NCI-H82 treated with DMSO at 0.1 percent for 48 hours (cell line): ENCODE measurements at regions not wholly inside any gene's neighbourhood (a gene's known extent, or its start where the extent isn't known, plus 50 kb on each side); places are given as distances from the start of the nearest gene placed in this dataset.
"Not testable (repeated sequence)": the region's sequence is repeated elsewhere in the genome, so short reads cannot be mapped to it uniquely, and the experiment has no call there.

Source experiments
- DNase-seq: peaks from one replicate; lab custom pipeline; 2025; ENCODE audit not compliant: unreplicated experiment; lab: John Stamatoyannopoulos, UW

DNA sequence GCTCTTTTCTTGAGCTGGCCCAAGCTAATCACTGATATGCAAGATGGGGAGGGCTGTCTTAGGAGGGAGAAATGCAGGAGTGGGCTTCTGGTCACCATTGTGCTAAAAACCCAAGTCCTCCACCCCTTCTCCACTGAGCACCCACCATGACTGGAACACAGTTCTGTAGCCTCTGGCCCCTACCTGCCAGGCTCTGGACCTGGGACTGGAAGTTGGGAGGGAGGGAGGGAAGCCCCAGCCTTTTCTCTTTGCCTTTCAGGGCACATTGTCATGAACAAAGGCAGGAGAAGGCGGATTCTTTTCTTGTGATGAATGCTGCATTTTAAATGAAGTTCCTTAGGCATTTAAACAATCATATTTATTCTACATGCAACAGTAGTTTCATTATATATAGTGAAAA, 559.1 kb upstream of the TRPC7 start:
- no peak for DNase-seq

DNA sequence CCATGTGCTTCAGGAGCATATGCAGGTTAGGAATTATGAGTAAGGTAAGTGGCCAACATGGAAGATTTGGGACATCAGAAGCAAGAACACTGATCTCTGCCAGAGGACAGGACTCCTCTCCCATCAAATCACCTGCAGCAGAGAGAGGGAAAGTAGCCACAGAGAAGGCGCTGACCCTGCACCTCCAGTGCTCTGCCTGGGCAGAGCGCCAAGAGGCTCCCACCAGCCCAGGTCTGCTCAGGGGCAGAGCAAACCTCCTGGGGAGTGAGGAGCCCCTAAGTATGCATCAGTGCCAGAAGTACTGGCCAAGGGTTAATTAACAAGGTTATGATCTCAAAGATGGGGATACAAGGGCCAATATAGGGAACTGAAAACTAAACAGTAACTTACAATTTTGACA, 545.3 kb upstream of the TRPC7 start:
- no peak for DNase-seq

DNA sequence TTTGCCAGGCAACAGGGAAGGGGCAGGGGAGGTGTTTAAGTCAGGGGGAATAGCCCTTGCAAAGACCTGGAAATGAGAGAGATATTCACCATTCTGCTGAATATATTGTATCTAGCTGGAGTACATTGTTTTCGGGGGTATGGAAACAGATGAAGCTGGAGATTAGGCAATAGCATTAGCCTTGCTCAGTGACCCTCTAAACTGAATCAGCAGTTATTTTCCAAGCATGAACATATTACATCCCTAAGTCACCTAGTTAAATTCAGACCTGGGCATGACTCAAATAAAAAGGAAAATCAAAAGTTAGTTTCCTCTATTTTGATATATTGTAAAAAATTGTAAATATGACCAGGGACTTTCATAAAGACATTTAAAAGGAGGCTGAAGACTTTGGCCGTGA, 544.6 kb upstream of the TRPC7 start:
- DNase-seq = no peak

DNA sequence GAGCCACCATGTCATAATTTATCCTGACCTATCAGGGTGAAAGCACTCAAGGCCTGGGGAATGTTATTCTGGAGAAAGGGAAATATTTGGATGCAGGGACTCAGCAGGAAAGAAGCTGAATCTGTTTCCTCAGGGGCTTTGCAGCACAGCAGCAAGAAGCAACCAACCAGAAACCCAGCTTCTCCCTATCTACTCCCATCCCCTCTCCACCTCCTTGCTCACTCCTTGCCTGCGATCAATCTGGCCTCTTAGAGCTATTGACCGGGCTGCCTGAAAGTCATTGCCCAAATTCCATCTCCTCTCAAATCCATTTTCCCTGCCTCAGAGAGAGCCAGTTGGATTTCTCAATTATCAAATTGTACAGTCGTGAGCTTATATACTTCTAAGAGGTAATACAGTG, 542.0 kb upstream of the TRPC7 start:
- DNase-seq = no peak

DNA sequence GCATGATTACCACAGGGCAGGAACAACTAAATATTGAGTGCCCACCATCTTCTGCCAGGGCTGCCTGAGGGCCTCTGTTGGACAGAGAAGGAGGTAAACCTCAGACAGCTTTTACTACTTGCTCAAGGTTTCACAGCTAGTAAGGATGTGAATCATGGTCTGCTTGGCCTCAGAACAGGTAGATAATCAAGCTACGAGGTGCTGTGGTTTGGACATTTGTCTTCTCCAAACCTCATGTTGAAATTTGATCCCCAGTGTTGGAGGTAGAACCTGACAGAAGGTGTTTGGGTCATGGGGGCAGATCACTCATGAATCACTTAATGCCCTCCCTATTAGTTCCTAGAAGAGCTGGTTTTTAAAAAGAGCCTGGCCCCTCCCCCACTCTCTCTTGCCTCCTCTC, 541.2 kb upstream of the TRPC7 start:
- DNase-seq = no peak

DNA sequence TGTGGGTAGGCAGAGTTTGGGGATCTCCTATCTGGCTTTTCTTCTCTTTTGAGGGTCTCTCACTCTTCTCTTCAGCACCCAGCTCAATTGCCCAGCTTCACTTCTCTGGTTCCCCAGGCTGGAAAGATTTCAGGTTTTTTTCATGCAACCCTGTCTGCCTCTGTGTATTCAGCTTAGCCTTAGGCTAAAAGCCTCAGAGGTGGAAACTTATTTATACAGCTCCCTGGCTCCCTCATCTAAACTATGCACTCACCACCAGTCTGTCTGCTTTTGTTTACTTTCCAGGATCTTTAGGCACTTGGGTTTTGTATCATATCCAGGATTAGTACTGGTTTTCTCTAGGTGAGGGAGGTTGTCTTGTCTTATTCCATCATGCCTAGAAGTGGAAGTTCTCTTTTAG, 540.2 kb upstream of the TRPC7 start:
- no peak for DNase-seq

DNA sequence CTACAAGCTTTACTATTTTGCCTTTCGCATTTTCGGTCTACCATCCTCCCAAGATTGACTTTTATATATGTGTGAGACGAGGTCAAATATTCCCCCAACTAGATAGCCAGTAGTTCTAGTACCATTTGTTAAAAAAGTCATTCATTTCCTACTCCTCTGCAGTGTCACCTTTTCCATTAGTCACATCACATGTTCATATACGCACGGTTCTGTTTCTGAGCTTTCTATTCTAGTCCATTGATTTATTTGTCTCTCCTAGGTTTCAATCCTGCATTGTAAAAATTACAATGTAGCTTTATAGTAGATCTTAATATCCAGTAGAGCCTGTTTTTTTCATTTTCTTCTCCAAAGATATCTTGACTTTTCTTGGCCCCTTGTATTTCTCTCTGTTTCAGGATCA, 528.7 kb upstream of the TRPC7 start:
- no peak for DNase-seq

DNA sequence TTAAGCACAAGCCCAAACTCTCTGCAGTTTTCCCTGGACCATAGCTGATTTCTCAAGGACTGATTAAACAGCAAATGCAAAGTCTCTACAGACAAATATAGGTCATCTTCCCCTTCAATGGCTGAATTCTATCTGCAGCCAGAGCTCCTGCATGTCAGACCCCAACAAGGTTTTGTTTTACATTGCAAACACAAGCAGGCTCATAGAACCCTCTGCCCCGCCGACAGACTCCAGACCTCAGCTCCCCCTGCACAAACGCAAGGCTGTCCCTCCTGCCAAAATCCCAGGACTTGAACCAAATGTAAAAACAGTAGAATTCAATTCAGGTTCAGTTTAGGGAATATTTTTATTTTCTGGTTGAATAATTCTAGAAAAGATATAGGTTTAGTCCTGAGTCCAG, 526.7 kb upstream of the TRPC7 start:
- DNase-seq = no peak

DNA sequence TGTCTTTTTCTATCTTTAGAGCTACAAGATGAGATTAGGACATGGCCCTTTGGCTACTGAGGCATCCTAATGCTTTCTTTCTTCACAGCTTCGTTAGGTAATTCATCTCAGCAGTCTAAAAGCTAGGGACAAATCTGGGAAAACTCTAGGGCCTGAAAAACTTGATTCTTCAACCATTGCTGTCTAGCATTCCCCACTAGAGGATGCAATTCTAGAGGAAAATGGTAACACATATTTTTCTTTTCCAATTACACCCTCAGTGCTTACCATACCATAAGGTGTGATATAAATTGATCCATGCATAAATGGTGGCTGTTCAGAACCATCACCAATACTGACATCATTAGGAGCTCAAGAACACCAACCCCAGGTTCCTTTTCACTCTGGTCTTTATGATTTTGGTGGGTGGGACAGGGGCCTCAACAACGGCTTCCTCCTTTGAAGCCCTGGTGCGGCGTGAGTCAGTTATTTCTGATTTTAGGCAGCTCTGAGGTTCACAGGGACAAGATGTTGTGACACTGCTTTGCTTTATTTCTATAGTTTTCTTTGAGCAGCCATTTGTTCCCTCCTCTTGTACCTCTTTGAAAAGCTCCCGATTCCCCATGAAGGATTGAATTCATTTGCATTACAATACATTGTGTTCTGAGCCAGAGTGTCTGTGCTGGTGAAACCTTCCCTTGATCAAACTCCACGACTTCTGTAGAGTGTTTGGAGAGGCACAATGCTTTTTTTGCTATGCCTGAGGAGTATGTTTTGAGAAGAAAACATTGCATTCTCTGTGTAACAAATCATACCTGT, 526.0 kb upstream of the TRPC7 start:
- no peak for DNase-seq

DNA sequence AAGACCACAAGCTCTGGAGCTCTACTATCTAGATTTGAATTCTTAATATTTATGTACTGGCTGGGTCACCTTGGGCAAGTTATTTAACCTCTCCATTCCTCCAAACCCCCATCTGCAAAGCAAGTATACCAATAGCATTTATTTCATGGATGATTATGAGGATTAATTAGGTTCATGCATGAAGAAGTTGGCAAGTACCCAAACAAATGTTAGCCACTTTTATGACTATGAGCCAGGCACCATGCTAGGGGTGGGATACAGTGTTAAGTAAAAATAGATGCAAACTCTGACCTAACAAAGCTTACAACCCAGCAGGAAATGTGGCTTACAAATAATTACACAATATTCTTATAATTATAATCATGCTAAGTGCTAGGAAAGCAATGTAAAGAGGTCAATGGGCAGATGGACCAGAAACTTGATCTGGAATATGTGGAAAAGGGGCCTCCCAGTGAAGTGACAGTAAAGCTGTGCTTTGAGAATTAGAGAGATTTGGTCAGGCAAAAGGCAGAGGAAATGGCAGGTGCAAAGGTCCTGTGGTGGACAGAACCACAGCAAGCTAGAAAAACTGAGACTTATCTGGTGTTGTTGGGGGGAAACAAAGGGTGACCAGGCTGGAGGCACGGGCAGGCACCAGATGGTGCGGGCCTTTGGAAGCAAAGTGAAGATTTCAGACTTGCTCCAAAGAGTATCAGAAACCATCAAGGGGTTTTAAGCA, 525.2 kb upstream of the TRPC7 start:
- no peak for DNase-seq

DNA sequence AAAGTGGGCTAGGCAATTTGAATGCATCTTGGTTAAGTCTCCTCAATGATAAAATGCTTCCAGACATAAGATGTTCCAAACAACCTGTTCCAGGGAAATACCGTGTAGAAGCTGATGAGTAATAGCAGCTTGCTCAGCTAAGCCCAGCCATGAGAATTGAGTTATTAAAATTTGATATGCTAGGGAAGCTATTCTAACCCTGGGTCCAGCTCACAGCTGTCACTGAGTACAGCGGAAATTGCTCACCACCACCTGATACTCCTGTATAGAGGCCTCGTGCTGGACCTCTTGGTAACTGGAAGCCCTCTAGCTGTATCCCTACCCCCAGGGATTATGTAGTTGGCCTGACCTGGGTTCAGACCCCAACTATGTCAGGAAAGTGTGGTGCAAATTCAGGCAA, 521.3 kb upstream of the TRPC7 start:
- DNase-seq = no peak

DNA sequence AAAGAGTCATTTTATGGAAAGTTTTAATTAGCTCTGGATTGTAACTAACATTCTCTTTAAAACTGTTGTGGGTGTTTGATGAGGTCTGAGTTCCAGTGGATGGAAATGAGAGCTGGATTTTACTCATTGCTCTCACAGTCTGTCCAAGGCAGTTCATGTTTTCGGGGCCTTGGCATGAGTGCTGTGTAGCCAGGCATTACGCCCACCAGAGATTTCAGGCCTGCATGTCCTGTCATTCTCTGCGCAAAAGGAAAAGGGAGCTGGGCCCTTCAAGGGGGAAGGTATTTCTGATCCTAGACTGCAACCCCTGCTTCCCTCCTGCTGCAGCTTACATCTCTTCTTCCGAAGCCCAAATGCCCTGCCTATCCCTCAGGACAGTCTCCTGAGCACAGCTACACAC, 499.6 kb upstream of the TRPC7 start:
- DNase-seq = no peak

DNA sequence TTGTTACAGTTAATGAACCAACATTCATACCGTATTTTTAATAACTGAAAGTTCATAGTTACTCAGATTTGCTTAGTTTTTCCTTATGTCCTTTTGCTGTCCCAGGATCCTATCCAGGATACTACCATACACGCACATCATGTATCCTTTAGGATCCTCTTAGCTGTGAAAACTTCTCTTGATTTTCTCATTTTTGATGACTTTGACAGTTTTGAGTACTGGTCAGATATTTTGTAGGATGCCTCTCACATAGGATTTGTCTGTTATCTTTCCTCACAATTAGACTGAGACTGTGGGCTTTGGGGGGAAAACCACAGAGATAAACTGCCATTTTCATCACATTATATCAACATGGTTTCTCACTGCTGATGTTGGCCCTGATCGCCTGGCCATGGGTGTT, 491.3 kb upstream of the TRPC7 start:
- DNase-seq = no peak

DNA sequence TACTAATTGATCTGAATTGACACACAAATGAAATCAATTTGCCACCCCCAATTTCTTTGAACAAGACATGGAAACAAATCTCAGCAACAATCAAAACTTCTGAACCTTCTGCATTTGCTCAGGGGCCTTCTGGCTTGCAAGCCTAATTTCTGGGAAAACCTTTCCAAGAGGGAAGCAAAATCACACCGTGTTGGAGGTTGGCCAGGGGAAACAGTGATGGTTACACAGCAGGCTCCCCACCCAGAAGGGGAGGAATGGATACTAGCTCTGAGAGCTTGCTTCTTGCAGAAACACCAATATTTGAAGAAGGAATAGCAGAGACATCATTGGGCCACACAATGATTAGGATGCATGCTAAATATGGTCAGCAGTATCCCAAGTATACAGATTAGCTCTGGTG, 488.6 kb upstream of the TRPC7 start:
- DNase-seq = no peak

DNA sequence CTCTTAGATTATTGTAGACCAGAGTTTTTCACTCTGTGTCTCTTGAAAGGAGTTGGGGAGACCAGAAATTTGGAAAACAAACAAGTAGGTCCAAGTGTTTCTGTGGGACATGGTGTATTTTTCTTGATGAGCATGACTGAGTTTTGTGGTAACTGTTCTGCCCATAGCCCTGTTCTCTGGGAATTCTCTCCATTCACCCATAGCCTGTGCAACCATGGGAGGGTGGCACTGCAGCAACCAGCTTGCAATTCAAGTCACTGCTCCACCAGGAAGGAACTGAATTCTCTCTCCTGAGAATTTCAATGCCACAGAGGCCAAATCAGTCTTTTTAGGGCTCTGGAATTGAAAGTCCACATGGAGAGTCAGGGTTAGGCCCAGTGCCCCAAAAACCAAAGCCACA, 475.3 kb upstream of the TRPC7 start:
- DNase-seq = no peak

DNA sequence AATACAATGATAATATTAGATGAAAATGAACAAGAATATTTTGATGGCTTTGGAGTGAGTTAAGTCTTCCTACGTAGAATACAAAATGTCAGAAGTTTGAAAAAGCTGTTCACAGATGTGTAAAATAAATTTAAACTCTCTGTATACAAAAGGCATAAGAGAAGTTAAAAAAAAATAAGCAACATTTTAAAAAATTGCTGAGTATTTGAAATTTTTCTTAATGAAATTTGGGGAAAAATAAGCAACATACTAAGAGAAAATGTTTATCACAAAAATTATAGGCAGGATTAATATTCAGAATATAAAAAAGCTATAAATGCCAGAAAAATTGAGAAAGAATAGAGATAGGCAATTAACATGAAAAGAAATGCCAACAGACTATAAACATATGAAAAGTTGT, 470.7 kb upstream of the TRPC7 start:
- no peak for DNase-seq

DNA sequence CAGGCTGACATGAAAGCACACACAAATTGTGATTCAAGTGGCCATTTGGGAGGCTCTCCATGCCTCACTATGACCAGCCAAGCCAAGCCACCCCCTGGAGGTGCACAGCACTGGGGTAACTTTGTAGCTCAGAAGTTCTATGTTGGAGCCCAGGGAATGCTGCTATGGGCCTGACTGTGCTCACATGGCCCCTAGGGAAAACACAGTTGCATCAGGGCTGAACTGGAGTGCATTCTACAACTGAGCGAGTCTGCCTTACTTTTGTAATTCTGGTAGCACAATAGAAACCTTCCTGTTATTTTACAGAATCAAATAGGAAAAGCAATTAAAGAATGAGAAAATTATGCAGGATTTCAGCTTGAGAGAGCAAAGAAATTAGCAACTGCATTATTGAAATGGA, 455.5 kb upstream of the TRPC7 start:
- DNase-seq = no peak

DNA sequence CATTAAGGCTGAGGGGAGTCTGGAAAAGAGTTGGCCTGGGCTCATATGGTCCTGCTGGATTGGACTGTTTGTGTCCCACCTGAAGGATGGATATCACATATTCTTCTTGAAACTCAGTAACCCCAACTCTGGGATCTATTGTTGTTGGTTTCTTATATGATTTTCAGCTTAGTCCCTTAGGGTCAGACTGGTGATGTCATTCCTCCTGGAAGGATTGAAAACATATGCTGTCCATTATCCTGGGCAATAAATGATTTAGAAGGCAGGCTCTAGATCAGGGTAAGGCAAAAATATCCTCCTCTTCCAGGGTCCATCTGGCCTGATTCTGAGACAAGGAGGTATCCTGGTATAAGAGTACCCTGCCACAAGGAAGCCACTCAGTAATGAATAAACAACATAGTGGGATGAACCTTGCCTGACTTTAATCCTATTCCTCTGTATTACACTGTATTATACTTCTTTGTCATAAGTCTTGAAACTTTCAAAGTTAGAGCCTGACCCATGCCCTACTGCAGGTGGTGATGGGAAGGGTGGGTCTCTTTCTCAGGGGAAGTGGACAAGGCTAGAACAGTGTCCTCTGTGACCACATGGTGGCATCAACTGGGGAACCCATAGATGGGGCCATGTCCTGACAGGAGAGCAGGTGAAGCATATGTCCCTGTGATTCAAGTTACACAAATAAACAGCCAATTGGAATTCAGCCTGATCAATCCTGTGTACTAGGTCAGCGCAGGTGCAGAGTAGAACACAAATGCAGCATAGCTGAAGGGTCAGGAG, 454.4 kb upstream of the TRPC7 start:
- no peak for DNase-seq

DNA sequence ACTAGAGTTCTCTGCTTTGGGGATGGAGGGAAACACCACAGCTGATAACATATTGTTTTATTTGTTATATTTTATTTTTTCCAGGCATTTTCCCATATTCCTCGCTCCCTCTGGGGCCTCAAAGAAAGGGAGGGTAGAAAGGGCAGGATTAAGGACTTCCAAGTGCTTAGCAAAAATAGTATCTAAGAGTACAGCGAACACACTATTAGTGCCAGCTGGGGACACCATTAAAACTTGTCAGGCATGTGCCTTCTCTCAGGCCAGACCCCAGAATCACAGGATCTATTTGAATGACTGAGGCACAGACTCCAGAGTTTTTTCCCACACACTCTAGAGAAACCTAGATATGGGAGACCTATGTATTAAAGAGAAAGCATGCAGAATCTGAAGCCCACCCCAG, 451.0 kb upstream of the TRPC7 start:
- DNase-seq = no peak

DNA sequence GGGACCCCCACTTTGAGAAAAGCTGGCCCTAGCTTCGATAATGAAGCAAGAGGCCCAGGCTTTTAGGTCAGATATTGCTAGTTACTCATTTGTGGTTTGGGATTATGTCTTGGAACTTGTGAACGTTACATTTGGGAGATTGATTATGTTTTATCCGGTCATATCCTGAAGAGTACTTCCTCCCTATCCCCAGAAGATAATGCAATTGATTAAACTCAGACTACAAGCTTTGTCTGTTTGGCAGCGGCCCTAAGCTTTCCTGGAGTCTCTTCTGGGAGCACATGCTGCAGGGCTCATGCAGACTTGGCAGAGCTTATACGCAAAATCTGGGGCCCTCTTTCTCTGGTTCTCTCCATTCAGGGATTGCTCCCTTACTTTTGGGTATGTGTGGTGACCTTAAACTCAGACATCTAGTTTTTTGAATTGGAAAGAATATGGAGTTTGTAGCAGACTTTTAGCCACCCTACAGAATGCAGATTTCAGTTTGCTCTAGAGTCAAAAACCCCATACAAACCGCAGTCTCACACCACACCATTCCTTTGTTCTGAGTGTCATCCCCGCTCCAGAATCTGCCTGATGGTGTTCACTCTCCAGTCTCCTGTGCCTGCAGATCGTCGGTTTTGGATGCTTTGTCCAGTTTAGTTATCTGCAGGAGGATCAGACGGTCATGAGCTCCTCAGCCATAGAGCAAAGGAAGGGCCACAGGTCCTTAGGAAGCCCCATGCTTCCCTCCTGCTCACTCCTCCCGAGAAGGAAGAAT, 449.5 kb upstream of the TRPC7 start:
- no peak for DNase-seq

DNA sequence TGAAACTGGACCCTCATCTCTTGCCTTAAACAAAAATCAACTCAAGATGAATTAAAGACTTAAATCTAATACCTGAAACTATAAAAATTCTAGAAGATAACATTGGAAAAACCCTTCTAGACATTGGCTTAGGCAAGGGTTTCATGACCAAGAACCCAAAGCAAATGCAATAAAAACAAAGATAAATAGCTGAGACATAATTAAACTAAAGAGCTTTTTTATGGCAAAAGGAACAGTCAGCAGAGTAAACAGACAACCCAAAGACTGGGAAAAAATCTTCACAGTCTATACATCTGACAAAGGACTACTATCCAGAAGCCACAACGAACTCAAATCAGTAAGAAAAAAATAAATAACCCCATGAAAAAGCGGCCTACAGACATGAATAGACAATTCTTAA, 446.9 kb upstream of the TRPC7 start:
- not testable (repeated sequence) for DNase-seq
